Liver (tissue), 3 donors: ENCODE measurements at regions not wholly inside any gene's neighbourhood (a gene's known extent, or its start where the extent isn't known, plus 50 kb on each side); places are given as distances from the start of the nearest gene placed in this dataset.

ENCODE experiments used
- EGR1 ChIP-seq, 2 donors: IDR thresholded peaks; 2 replicates each; pipeline ENCODE4 v1.6.1; 2016 to 2018; ENCODE audit warnings: antibody characterized with exemption in 2 of 2, low read depth in 2 of 2
- JUND ChIP-seq, 2 donors: IDR thresholded peaks; 2 replicates each; pipeline ENCODE4 v1.6.1; 2016; ENCODE audit warnings: antibody characterized with exemption in 2 of 2
- SP1 ChIP-seq: IDR thresholded peaks from 2 replicates; pipeline ENCODE4 v1.6.1; 2018; ENCODE audit warnings: antibody characterized with exemption, mild to moderate bottlenecking
- TF ChIP-seq, protein P1 (sequence below): fragments of 150-350 bp; IDR thresholded peaks from 2 replicates; pipeline ENCODE4 v1.5.1; 2017; ENCODE audit warnings: improper control_type of control experiment, low read depth, low read length; ENCODE audit not compliant: missing input control
- donor health status: healthy.
- donor health status: healthy.

DNA sequence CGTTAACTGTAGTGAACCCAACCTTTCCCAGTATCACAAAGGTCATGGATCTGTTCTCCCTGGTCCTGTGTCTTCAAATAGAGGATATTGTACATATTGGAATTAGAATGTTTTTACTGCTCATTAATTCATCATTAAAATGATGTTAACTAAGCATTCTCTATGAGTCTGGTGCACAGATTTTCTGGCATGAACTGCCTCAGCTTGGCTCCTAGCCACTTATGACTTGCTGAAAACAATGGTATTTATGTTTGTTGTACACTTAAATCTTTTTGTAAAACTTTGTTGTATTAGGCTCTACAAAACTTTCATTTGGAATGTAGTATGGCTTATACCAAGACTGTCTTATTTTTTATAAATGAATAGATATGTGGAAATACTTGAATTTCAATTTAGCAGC lies 329.4 kb downstream of the TFEC start:
- TF ChIP-seq, protein P1, sequence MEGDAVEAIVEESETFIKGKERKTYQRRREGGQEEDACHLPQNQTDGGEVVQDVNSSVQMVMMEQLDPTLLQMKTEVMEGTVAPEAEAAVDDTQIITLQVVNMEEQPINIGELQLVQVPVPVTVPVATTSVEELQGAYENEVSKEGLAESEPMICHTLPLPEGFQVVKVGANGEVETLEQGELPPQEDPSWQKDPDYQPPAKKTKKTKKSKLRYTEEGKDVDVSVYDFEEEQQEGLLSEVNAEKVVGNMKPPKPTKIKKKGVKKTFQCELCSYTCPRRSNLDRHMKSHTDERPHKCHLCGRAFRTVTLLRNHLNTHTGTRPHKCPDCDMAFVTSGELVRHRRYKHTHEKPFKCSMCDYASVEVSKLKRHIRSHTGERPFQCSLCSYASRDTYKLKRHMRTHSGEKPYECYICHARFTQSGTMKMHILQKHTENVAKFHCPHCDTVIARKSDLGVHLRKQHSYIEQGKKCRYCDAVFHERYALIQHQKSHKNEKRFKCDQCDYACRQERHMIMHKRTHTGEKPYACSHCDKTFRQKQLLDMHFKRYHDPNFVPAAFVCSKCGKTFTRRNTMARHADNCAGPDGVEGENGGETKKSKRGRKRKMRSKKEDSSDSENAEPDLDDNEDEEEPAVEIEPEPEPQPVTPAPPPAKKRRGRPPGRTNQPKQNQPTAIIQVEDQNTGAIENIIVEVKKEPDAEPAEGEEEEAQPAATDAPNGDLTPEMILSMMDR, result no peak
- TF ChIP-seq SP1 (no peak), EGR1 (IDR thresholded peaks at IDR 0.05; ENCODE audit: low read depth in 2 of 2) (no peak), JUND (IDR thresholded peaks at IDR 0.05) (no peak)
